Mammary epithelial cell (primary cell): ENCODE measurements at regions not wholly inside any gene's neighbourhood (a gene's known extent, or its start where the extent isn't known, plus 50 kb on each side); places are given as distances from the start of the nearest gene placed in this dataset.

Source experiments
- EZH2 ChIP-seq: IDR thresholded peaks from 2 replicates; pipeline ENCODE4 v1.6.1; 2012; ENCODE audit warnings: low read length, inconsistent platforms, borderline replicate concordance
- TF ChIP-seq, protein P1 (sequence below), 2 donors: IDR thresholded peaks in 1 of 2; conservative IDR thresholded peaks in 1 of 2; 2 replicates each; pipeline ENCODE4 v1.5.1; 2011 to 2012; ENCODE audit warnings: inconsistent platforms in 2 of 2, low read length in 2 of 2, mild to moderate bottlenecking in 2 of 2, control low read depth in 1 of 2, low read depth in 1 of 2; ENCODE audit not compliant: insufficient read depth in 1 of 2; ENCODE audit errors: extremely low read depth in 1 of 2

DNA sequence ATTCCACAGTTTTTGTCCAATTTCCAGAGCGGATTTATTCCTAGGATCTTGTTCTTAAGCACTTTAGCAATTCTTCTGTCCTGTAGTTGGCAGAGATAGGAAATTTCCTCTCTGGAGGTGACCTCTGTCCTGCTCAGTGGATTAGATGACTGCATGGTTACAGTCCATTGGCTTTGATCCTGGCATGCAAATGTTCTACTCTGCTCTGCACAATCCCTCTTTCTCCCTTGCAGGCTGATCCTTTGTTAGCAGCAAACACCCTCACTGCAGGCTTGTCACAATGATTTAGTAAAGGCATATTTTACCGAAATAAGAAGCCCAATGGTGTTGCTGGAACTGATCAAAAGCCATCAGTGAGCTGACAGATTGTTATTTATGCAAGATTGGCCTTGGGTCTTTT lies 243.8 kb downstream of the COX7C start:
- TF ChIP-seq EZH2, result no peak
- TF ChIP-seq, protein P1, sequence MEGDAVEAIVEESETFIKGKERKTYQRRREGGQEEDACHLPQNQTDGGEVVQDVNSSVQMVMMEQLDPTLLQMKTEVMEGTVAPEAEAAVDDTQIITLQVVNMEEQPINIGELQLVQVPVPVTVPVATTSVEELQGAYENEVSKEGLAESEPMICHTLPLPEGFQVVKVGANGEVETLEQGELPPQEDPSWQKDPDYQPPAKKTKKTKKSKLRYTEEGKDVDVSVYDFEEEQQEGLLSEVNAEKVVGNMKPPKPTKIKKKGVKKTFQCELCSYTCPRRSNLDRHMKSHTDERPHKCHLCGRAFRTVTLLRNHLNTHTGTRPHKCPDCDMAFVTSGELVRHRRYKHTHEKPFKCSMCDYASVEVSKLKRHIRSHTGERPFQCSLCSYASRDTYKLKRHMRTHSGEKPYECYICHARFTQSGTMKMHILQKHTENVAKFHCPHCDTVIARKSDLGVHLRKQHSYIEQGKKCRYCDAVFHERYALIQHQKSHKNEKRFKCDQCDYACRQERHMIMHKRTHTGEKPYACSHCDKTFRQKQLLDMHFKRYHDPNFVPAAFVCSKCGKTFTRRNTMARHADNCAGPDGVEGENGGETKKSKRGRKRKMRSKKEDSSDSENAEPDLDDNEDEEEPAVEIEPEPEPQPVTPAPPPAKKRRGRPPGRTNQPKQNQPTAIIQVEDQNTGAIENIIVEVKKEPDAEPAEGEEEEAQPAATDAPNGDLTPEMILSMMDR (conservative IDR thresholded peaks at IDR 0.05 in 1 of 2, IDR thresholded peaks at IDR 0.05 in 1 of 2; ENCODE audit: extremely low read depth in 1 of 2, insufficient read depth in 1 of 2, low read depth in 1 of 2, low read length in 2 of 2), result no peak
